GM12878 (cell line): ENCODE measurements at regions not wholly inside any gene's neighbourhood (a gene's known extent, or its start where the extent isn't known, plus 50 kb on each side); places are given as distances from the start of the nearest gene placed in this dataset.

Source experiments
- CHD2 ChIP-seq: IDR thresholded peaks from 2 replicates; pipeline ENCODE4 v1.6.1; 2011; ENCODE audit warnings: low read depth, low read length, improper control_type of control experiment, borderline replicate concordance
- EP300 ChIP-seq, 2 experiments: fragments of 150-350 bp in 1 of 2; IDR thresholded peaks; 2 replicates each; pipeline ENCODE4 v1.6.1; 2011 to 2012; ENCODE audit warnings: low read depth in 2 of 2, low read length in 2 of 2, borderline replicate concordance in 1 of 2, improper control_type of control experiment in 1 of 2, inconsistent platforms in 1 of 2; ENCODE audit not compliant: control insufficient read depth in 1 of 2
- EZH2 ChIP-seq: IDR thresholded peaks from 2 replicates; pipeline ENCODE4 v1.6.1; 2012; ENCODE audit warnings: low read depth, mild to moderate bottlenecking, control low read depth, inconsistent platforms, low read length, borderline replicate concordance; ENCODE audit not compliant: control insufficient read depth
- JUND ChIP-seq: IDR thresholded peaks from 2 replicates; pipeline ENCODE4 v1.6.1; 2012; ENCODE audit warnings: low read depth, mild to moderate bottlenecking, low read length, improper control_type of control experiment, moderate library complexity
- POLR2AphosphoS5 ChIP-seq: IDR thresholded peaks from 2 replicates; pipeline ENCODE4 v1.6.1; 2011; ENCODE audit warnings: mild to moderate bottlenecking, low read length, inconsistent platforms
- YY1 ChIP-seq: IDR thresholded peaks from 2 replicates; pipeline ENCODE4 v1.6.1; 2011; ENCODE audit warnings: low read depth, mild to moderate bottlenecking, low read length
- TF ChIP-seq, protein P1 (sequence below), 3 experiments: IDR thresholded peaks in 2 of 3; conservative IDR thresholded peaks in 1 of 3; 2 replicates each; pipeline ENCODE4 v1.5.1; 2011; ENCODE audit warnings: low read depth in 3 of 3, low read length in 3 of 3, mild to moderate bottlenecking in 3 of 3, control low read depth in 2 of 3, moderate library complexity in 2 of 3, inconsistent platforms in 1 of 3, mixed read lengths in 1 of 3; ENCODE audit not compliant: control insufficient read depth in 2 of 3, insufficient read depth in 1 of 3; ENCODE audit errors: extremely low read depth in 1 of 3
- TF ChIP-seq, protein P2 (sequence below): IDR thresholded peaks from 2 replicates; pipeline ENCODE4 v1.6.1; 2012; ENCODE audit warnings: mild to moderate bottlenecking, low read depth, low read length
- TF ChIP-seq, protein P3 (sequence below): fragments of 450-650 bp; IDR thresholded peaks from 2 replicates; pipeline ENCODE4 v1.6.1; 2017; ENCODE audit warnings: antibody characterized with exemption, mild to moderate bottlenecking, moderate library complexity

- TF ChIP-seq CHD2 (no peak), JUND (no peak), POLR2AphosphoS5 (no peak), EP300 (IDR thresholded peaks at IDR 0.05; ENCODE audit: borderline replicate concordance in 1 of 2, control insufficient read depth in 1 of 2, low read depth in 2 of 2, low read length in 2 of 2) (no peak), YY1 (no peak), EZH2 (no peak)
- TF ChIP-seq, protein P1, sequence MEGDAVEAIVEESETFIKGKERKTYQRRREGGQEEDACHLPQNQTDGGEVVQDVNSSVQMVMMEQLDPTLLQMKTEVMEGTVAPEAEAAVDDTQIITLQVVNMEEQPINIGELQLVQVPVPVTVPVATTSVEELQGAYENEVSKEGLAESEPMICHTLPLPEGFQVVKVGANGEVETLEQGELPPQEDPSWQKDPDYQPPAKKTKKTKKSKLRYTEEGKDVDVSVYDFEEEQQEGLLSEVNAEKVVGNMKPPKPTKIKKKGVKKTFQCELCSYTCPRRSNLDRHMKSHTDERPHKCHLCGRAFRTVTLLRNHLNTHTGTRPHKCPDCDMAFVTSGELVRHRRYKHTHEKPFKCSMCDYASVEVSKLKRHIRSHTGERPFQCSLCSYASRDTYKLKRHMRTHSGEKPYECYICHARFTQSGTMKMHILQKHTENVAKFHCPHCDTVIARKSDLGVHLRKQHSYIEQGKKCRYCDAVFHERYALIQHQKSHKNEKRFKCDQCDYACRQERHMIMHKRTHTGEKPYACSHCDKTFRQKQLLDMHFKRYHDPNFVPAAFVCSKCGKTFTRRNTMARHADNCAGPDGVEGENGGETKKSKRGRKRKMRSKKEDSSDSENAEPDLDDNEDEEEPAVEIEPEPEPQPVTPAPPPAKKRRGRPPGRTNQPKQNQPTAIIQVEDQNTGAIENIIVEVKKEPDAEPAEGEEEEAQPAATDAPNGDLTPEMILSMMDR (IDR thresholded peaks at IDR 0.05 in 2 of 3, conservative IDR thresholded peaks at IDR 0.05 in 1 of 3; ENCODE audit: control insufficient read depth in 2 of 3, extremely low read depth in 1 of 3, insufficient read depth in 1 of 3, low read depth in 3 of 3, low read length in 3 of 3): no peak
- TF ChIP-seq, protein P2, sequence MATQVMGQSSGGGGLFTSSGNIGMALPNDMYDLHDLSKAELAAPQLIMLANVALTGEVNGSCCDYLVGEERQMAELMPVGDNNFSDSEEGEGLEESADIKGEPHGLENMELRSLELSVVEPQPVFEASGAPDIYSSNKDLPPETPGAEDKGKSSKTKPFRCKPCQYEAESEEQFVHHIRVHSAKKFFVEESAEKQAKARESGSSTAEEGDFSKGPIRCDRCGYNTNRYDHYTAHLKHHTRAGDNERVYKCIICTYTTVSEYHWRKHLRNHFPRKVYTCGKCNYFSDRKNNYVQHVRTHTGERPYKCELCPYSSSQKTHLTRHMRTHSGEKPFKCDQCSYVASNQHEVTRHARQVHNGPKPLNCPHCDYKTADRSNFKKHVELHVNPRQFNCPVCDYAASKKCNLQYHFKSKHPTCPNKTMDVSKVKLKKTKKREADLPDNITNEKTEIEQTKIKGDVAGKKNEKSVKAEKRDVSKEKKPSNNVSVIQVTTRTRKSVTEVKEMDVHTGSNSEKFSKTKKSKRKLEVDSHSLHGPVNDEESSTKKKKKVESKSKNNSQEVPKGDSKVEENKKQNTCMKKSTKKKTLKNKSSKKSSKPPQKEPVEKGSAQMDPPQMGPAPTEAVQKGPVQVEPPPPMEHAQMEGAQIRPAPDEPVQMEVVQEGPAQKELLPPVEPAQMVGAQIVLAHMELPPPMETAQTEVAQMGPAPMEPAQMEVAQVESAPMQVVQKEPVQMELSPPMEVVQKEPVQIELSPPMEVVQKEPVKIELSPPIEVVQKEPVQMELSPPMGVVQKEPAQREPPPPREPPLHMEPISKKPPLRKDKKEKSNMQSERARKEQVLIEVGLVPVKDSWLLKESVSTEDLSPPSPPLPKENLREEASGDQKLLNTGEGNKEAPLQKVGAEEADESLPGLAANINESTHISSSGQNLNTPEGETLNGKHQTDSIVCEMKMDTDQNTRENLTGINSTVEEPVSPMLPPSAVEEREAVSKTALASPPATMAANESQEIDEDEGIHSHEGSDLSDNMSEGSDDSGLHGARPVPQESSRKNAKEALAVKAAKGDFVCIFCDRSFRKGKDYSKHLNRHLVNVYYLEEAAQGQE: no peak
- TF ChIP-seq, protein P3, sequence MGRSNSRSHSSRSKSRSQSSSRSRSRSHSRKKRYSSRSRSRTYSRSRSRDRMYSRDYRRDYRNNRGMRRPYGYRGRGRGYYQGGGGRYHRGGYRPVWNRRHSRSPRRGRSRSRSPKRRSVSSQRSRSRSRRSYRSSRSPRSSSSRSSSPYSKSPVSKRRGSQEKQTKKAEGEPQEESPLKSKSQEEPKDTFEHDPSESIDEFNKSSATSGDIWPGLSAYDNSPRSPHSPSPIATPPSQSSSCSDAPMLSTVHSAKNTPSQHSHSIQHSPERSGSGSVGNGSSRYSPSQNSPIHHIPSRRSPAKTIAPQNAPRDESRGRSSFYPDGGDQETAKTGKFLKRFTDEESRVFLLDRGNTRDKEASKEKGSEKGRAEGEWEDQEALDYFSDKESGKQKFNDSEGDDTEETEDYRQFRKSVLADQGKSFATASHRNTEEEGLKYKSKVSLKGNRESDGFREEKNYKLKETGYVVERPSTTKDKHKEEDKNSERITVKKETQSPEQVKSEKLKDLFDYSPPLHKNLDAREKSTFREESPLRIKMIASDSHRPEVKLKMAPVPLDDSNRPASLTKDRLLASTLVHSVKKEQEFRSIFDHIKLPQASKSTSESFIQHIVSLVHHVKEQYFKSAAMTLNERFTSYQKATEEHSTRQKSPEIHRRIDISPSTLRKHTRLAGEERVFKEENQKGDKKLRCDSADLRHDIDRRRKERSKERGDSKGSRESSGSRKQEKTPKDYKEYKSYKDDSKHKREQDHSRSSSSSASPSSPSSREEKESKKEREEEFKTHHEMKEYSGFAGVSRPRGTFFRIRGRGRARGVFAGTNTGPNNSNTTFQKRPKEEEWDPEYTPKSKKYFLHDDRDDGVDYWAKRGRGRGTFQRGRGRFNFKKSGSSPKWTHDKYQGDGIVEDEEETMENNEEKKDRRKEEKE: no peak
Measured at GRCh38 chr6:96721227-96721626, 116.0 kb downstream of the GPR63 start.
